ENCODE measurements at regions not wholly inside any gene's neighbourhood (a gene's known extent, or its start where the extent isn't known, plus 50 kb on each side); places are given as distances from the start of the nearest gene placed in this dataset.

GRCh38 chr20:57842720-57843119 lies 132.9 kb upstream of the PMEPA1 start:
- no peak for DNase-seq

GRCh38 chr20:57841297-57841866 lies 131.6 kb upstream of the PMEPA1 start:
- no peak for DNase-seq

- no peak for DNase-seq
Measured at GRCh38 chr20:57840504-57841296, 130.9 kb upstream of the PMEPA1 start.

- DNase-seq = no peak
Measured at GRCh38 chr20:57840066-57840465, 130.3 kb upstream of the PMEPA1 start.

- no peak for DNase-seq
Measured at GRCh38 chr20:57838670-57839151, 128.9 kb upstream of the PMEPA1 start.

GRCh38 chr20:57837208-57838035 lies 127.6 kb upstream of the PMEPA1 start:
- DNase-seq = no peak

GRCh38 chr20:57835588-57836455 lies 126.0 kb upstream of the PMEPA1 start:
- no peak for DNase-seq

- no peak for DNase-seq
Measured at GRCh38 chr20:57835074-57835452, 125.2 kb upstream of the PMEPA1 start.

- no peak for DNase-seq
Measured at GRCh38 chr20:57834306-57835073, 124.7 kb upstream of the PMEPA1 start.

- DNase-seq = no peak
Measured at GRCh38 chr20:57831993-57832585, 122.3 kb upstream of the PMEPA1 start.

GRCh38 chr20:57831326-57831992 lies 121.6 kb upstream of the PMEPA1 start:
- DNase-seq = no peak

GRCh38 chr20:57830515-57830895 lies 120.7 kb upstream of the PMEPA1 start:
- DNase-seq = no peak

- DNase-seq = no peak
Measured at GRCh38 chr20:57829805-57830514, 120.1 kb upstream of the PMEPA1 start.

- DNase-seq = no peak
Measured at GRCh38 chr20:57829336-57829735, 119.5 kb upstream of the PMEPA1 start.

- DNase-seq = no peak
Measured at GRCh38 chr20:57828696-57829095, 118.9 kb upstream of the PMEPA1 start.

- DNase-seq = no peak
Measured at GRCh38 chr20:57826666-57827287, 117.0 kb upstream of the PMEPA1 start.

GRCh38 chr20:57824909-57825308 lies 115.1 kb upstream of the PMEPA1 start:
- DNase-seq = no peak

- no peak for DNase-seq
Measured at GRCh38 chr20:57821935-57822334, 112.1 kb upstream of the PMEPA1 start.

GRCh38 chr20:57819691-57820380 lies 110.0 kb upstream of the PMEPA1 start:
- DNase-seq = no peak
